Activated CD8-positive, alpha-beta T cell treated with anti-CD3 and anti-CD28 coated beads for 36 hours (primary cell): ENCODE measurements at regions not wholly inside any gene's neighbourhood (a gene's known extent, or its start where the extent isn't known, plus 50 kb on each side); places are given as distances from the start of the nearest gene placed in this dataset.
"Not testable (repeated sequence)": the region's sequence is repeated elsewhere in the genome, so short reads cannot be mapped to it uniquely, and the experiment has no call there.

Source experiments
- ATAC-seq: fragments of 200-7000 bp; cut with Tn5 transposase; one replicate; pipeline ENCODE4 v1.10.0; 2021; ENCODE audit warnings: mild to moderate bottlenecking, moderate library complexity
- CTCF ChIA-PET: fragments of 350-600 bp; sonication (Branson Sonifier 250); formaldehyde crosslinking; loops from one replicate; lab custom pipeline; 2021; ENCODE audit warnings: antibody characterized with exemption; lab: Charles Lee
- POLR2A ChIA-PET: fragments of 350-600 bp; sonication (Branson Sonifier 250); formaldehyde crosslinking; loops from one replicate; lab custom pipeline; 2021; ENCODE audit warnings: antibody characterized with exemption; lab: Charles Lee
- DNase-seq: peaks from one replicate; pipeline ENCODE4 v3.0.0-alpha.2; 2020
- H3K27ac Mint-ChIP-seq: one replicate; pipeline ENCODE4 v1.8.0; 2021; ENCODE audit warnings: mild to moderate bottlenecking, mixed read lengths
- H3K27me3 Mint-ChIP-seq: one replicate; pipeline ENCODE4 v1.8.0; 2021; ENCODE audit warnings: mixed read lengths
- H3K36me3 Mint-ChIP-seq: one replicate; pipeline ENCODE4 v1.8.0; 2021; ENCODE audit warnings: low read depth, mixed read lengths
- H3K4me1 Mint-ChIP-seq: one replicate; pipeline ENCODE4 v1.8.0; 2021; ENCODE audit warnings: low read depth, mixed read lengths
- H3K4me3 Mint-ChIP-seq: one replicate; pipeline ENCODE4 v1.8.0; 2021; ENCODE audit warnings: mild to moderate bottlenecking, moderate library complexity, mixed read lengths
- H3K9me3 Mint-ChIP-seq: one replicate; pipeline ENCODE4 v1.8.0; 2021; ENCODE audit warnings: mixed read lengths
- intact Hi-C: fragments of 100-400 bp; cut with micrococcal nuclease; formaldehyde crosslinking; loops from one replicate; pipeline ENCODE4 v1.10.0; 2022
- TF ChIP-seq, protein P1 (sequence below): fragments of 200-600 bp; IDR thresholded peaks from one replicate; pipeline ENCODE4 v1.8.0; 2022; ENCODE audit warnings: antibody characterized with exemption, mild to moderate bottlenecking

DNA sequence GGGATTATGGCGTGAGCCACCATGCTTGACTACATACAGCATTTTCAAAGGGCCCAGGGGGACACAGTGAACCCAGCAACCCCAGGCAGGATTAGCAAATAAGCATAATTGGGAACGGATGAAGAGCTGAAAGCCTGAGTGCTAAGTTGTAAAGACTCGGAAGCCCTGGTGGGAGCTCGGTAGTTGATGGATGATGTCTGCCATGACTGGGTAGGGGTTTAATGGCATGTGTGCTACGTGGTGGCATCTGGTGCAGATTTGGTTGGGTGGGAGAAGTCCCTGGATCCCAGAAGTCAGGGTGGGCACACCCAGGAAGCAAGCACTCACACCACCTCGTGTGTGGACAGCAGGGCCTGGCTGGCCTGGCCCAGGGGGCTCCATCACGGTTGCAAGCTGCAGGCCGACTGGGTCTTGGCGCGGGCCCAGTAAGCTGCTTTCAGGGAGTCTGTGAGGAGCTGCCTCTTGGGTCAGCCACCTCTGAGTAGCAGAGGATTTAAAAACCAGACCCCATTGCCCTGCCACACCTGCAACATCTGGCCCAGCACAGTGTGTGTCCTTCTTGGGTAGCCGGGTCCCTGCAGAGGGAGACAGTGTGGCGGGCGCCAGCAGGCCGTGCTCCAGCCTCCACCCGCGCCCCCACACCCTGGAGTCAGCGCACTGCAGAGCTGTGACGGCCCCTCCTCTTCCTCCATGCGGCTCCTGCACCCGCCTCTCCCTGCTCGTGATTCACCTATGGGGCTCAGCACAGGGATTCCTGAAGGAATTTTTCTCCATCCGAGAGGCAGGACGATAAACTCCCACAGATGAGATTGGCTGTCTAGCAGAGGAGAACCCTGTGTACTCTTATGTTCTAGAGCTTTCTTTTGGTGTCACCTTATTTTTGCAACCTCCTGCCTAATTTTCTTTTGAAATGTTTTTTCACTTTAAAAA, 159.2 kb downstream of the LAT start:
- intact Hi-C loops, H3K4me3 Mint-ChIP-seq: not testable (repeated sequence)

DNA sequence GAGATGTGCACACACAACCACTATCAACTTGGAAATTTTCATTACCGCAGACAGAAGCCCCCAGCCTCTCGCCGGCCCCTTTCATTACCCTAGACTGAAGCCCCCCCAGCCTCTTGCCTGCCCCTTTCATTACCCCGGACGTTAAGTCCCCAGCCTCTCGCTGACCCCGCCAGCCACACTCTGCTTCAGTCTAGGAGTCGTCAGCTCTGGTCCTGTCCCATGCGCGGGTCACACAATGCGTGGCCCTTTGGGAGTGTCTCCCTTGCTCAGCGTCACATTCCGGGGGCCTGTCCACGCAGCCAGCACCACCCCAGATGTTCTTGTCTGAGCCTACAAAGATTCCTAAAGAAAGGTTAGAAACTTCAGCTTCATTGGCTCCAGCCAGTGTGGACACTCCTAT, 157.7 kb downstream of the LAT start:
- H3K27ac Mint-ChIP-seq, H3K36me3 Mint-ChIP-seq, H3K27me3 Mint-ChIP-seq, intact Hi-C loops, H3K4me1 Mint-ChIP-seq, POLR2A ChIA-PET, DNase-seq, H3K4me3 Mint-ChIP-seq, CTCF ChIA-PET, ATAC-seq, H3K9me3 Mint-ChIP-seq: not testable (repeated sequence)

More for the DNA sequence above, 159.2 kb downstream of the LAT start:
- H3K27me3 Mint-ChIP-seq, H3K27ac Mint-ChIP-seq, H3K9me3 Mint-ChIP-seq, POLR2A ChIA-PET, DNase-seq, CTCF ChIA-PET, ATAC-seq: not testable (repeated sequence)
- Mint-ChIP-seq H3K36me3 (peaks cover 10% of the 10 kb centered on the region), H3K4me1 (peaks cover 18% of the 10 kb centered on the region)

DNA sequence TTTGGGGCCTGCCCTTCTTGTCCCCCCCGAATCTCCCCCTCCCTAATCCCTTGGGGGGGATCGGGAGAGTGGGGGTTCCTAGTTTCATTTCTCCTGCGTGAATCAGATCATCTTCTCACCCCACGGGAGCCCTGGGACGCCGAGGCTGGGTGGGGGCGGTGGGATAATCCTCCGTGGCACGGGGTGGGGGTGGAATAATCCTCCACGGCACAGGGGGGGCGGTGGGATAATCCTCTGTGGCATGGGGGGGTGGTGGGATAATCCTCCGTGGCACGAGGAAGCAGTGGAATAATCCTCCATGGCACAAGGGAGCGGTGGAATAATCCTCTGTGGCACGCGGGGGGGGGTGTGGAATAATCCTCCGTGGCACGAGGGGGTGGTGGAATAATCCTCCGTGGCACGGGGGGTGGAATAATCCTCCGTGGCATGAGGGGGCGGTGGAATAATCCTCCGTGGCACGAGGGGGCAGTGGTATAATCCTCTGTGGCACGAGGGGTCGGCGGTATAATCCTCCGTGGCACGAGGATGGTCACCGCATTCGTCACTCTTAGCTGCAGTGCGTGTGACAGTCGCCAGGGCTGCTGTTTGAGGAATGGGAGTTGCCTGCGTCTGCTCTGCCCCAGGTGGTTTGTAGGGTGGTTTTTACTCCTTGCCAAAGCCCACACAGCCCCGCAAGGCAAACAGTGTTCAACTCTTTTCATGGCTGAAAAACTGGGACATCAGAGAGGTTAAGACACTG, 156.9 kb downstream of the LAT start:
- ChIA-PET POLR2A (no interaction called here), CTCF (no interaction called here)
- H3K4me3 Mint-ChIP-seq, result no peak overlapping the region
- H3K36me3 Mint-ChIP-seq, result peaks cover 5% of the 10 kb centered on the region
- no peaks in the 10 kb centered on the region for H3K27me3 Mint-ChIP-seq
- H3K27ac Mint-ChIP-seq, result no peak overlapping the region
- intact Hi-C loops, result no loop called here
- H3K4me1 Mint-ChIP-seq, result peaks cover 4% of the 10 kb centered on the region
- no peaks in the 10 kb centered on the region for H3K9me3 Mint-ChIP-seq
- no peak for DNase-seq
- TF ChIP-seq, protein P1, sequence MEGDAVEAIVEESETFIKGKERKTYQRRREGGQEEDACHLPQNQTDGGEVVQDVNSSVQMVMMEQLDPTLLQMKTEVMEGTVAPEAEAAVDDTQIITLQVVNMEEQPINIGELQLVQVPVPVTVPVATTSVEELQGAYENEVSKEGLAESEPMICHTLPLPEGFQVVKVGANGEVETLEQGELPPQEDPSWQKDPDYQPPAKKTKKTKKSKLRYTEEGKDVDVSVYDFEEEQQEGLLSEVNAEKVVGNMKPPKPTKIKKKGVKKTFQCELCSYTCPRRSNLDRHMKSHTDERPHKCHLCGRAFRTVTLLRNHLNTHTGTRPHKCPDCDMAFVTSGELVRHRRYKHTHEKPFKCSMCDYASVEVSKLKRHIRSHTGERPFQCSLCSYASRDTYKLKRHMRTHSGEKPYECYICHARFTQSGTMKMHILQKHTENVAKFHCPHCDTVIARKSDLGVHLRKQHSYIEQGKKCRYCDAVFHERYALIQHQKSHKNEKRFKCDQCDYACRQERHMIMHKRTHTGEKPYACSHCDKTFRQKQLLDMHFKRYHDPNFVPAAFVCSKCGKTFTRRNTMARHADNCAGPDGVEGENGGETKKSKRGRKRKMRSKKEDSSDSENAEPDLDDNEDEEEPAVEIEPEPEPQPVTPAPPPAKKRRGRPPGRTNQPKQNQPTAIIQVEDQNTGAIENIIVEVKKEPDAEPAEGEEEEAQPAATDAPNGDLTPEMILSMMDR, result no peak
- no peak for ATAC-seq

DNA sequence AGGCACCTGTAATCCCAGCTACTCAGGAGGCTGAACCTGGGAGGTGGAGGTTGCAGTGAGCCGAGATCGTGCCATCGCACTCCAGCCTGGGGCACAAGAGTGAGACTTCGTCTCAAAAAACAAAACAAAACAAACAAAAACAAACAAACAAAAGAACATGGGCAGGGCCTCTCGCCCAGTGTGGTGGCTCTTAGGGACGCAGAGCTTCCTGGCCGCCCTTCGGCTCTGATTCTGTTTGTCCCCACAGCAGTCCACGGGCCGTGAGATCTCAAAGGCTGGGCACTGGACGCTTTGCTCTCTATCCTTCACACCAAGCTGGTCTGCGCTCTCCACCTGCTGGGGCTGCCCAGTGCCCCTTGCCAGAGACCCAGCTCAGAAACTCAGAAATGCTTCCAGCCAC, 156.3 kb downstream of the LAT start:
- POLR2A ChIA-PET, H3K27ac Mint-ChIP-seq: not testable (repeated sequence)

DNA sequence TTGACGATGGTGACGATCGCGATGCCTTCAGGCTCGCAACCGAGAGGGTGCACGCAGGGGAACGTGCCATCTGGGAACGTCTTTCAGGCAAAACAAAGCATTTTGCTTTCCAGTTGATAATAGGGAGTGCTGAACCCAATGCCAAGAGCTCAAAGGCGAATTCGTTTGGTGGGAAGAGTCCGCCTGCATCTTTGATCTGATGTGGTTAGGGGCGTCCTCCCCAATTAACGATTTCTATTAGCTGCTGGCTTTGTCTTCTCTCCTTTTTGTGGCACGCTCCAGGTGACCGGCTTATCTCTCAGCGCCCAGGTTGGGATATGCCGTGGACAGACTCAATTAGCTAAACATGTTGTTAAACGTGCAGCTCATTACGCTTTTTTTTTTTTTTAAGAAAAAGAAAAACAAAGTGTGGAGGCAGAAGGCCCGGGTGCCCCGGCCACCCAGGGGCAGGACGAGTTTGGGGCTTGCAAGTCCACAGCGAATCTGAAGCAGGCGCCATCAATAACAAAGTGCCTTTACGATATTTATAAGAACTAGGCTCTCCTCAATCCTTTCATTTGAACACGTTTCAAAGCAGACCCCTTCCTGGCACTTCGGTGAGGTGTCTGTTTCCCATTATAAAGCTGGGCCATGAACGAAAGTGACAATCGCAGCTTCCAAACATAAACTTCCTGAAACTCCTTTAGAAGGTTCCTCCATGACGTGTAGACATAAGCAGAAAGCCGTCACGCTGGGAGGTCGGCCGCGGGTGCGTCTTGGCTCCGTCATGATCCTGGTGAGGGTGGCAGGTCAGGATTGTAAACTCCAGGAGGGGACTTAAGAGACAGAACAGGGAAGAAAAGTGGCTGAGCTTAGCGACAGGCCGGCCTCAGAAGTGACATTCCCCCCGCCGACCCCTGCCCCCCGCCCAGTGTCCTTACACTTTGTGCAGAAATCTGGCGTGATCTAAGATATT, 155.3 kb downstream of the LAT start:
- CTCF ChIA-PET, H3K4me1 Mint-ChIP-seq, H3K36me3 Mint-ChIP-seq, H3K4me3 Mint-ChIP-seq, H3K27me3 Mint-ChIP-seq, ATAC-seq, POLR2A ChIA-PET, DNase-seq, intact Hi-C loops, H3K27ac Mint-ChIP-seq, H3K9me3 Mint-ChIP-seq: not testable (repeated sequence)

More for the DNA sequence above, 156.3 kb downstream of the LAT start:
- H3K4me1 Mint-ChIP-seq, H3K27me3 Mint-ChIP-seq, intact Hi-C loops, DNase-seq, H3K9me3 Mint-ChIP-seq, ATAC-seq, H3K4me3 Mint-ChIP-seq, CTCF ChIA-PET, H3K36me3 Mint-ChIP-seq: not testable (repeated sequence)

DNA sequence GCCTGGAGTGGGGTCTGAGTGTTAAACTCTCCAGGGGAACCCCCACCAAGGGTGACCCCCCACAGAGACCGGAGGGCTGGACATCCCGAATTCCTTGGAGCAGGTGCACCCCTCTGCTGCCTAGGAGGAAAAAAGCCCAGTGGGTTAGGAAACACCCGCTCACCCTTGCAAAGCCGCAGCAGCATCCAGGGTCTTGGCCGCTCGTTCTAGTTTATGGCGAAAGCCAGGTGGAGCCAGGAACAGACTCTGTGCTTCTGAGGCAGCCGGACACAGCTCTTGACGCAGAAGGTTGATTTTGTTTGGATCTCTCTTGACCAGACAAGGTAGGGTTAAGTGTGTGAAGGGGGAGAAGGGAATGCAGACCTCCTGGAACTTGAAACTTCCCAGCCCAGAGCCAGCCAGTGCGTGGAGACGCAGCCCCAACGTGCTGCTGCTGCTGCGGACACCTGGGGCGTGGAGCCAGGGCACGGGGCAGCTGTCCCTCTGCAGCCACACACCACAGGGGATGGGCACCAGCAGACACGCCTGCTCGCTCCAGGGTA, 154.5 kb downstream of the LAT start:
- no peak overlapping the region for H3K27ac Mint-ChIP-seq
- no peaks in the 10 kb centered on the region for H3K27me3 Mint-ChIP-seq
- peaks cover 8% of the 10 kb centered on the region for H3K36me3 Mint-ChIP-seq
- CTCF ChIA-PET, result no interaction called here
- H3K9me3 Mint-ChIP-seq, result no peaks in the 10 kb centered on the region
- intact Hi-C loops, result no loop called here
- H3K4me1 Mint-ChIP-seq, result peaks cover 2% of the 10 kb centered on the region
- TF ChIP-seq, protein P1, result no peak
- POLR2A ChIA-PET, result no interaction called here
- ATAC-seq (no peak), DNase-seq (no peak)
- no peak overlapping the region for H3K4me3 Mint-ChIP-seq

DNA sequence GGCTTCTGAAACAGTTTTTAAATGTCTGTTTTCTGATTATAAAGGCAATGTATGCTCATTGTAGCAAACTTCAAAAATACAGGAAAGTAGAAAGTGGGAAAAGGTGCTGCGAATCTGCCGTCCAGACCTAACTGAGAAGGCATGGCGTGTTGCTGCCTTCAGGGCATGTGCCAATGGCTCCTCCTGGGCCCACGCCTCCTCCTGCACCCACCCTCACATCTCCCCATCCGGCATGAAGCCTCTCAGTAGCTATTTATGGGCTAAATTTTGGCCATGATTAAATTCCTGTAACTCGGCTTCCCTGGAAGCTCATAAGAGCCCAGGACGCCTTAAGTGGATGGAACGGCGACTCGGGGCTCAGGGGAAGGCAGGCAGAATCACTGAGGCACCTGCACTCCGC, 153.8 kb downstream of the LAT start:
- H3K4me1 Mint-ChIP-seq, CTCF ChIA-PET, intact Hi-C loops, ATAC-seq, DNase-seq, POLR2A ChIA-PET, H3K36me3 Mint-ChIP-seq, H3K27ac Mint-ChIP-seq, H3K27me3 Mint-ChIP-seq, H3K9me3 Mint-ChIP-seq, H3K4me3 Mint-ChIP-seq: not testable (repeated sequence)

DNA sequence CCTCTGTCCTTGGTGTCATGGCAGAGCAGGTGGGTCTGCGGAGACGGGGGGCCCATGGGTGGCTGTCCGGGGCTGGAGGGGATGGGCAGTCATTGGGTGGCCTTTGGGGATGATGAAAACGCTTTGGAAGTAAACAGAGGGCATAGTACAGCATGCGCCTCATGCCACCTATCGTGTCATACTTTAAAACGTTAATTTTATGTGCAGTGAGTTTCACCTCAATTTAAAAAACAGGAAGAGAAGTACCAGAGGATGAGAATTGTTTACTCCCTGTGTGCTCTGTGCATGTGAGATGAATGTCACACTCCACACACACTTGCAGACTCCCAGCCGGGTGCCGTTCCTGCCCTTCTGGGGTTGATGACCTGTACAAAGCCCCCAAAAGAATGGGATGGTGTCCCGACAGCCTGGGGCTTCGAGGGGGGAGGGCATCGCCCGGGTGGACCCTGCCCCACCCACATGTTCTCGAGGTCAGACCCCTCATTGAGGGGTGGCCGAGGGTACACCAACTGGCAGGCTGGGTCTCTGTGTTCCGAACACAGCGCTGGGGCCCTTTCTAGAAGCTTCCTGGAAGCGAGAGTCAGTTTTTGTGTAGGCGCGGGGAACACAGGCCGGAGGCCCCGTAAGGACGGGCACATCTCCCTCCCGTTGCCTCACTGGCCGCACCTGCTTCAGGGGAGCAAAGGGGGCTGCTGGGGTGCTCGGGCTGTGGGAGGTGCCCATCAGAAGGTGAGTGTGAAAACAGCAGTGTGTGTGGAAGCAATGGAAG, 153.2 kb downstream of the LAT start:
- H3K27ac Mint-ChIP-seq, H3K4me1 Mint-ChIP-seq, intact Hi-C loops: not testable (repeated sequence)

More for the DNA sequence above, 153.2 kb downstream of the LAT start:
- H3K9me3 Mint-ChIP-seq, POLR2A ChIA-PET, ATAC-seq, DNase-seq, CTCF ChIA-PET, H3K27me3 Mint-ChIP-seq, H3K4me3 Mint-ChIP-seq: not testable (repeated sequence)
- H3K36me3 Mint-ChIP-seq, result peaks cover 10% of the 10 kb centered on the region
